ENCODE measurements at regions not wholly inside any gene's neighbourhood (a gene's known extent, or its start where the extent isn't known, plus 50 kb on each side); places are given as distances from the start of the nearest gene placed in this dataset.

DNA sequence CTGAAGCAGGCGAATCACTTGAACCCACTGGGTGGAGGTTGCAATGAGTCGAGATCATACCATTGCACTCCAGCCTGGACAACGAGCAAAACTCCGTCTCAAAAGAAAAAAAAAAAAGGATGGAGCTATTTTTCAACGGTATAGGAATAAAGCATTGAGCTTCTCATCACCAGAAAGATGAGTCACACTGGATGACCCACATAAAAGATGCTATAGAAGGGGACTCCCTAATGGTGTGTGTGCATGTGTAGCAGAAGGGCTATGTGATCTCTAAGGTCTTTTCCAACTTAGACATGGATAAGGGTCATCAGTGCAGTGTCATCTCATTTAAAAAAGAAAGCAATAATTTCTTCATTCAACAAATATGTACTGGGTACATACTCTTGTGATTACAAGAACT is 476.0 kb downstream of the MFSD1 start:
- TF ChIP-seq TAF1 (IDR thresholded peaks at IDR 0.05; ENCODE audit: borderline replicate concordance, low read depth, low read length) (no peak), POLR2AphosphoS5 (IDR thresholded peaks at IDR 0.05; ENCODE audit: low read depth, low read length) (no peak), POLR2A (IDR thresholded peaks at IDR 0.05; ENCODE audit: low read depth, low read length) (no peak)

All from GM12892 (cell line).